ENCODE measurements at regions not wholly inside any gene's neighbourhood (a gene's known extent, or its start where the extent isn't known, plus 50 kb on each side); places are given as distances from the start of the nearest gene placed in this dataset.

DNA sequence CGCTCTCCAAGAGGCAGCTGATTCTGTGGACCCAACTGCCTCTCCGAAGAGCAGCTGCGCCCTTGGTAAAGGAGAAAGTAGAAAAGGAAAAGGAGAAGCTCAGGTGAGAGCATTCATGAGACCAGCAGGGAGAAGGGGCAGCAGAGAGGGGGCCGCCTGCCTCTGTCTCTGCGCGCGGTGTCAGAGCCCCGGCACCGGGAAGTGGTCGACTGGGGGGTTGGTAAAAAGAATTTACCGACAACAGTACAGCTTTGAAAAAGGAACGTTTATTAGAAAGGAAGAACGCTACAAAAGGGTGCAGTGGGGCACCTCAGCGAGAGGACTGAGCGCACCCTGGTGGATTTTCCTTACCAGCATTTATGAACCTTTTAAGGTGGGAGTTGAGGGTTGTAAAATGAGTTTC lies 61.9 kb downstream of the GPR6 start:
- Histone ChIP-seq H3K9me2 (replicated peaks; ENCODE audit: insufficient read depth, low read length) (no peaks in the 10 kb centered on the region), H3K4me3 (ENCODE audit: low read length) (peak overlapping the region; percentile 65), H3K9me3 (ENCODE audit: low read length) (no peaks in the 10 kb centered on the region), H3K27me3 (ENCODE audit: low read length) (no peaks in the 10 kb centered on the region), H3K27ac (ENCODE audit: low read length) (0 out of 2 replicates have a peak overlapping the region, but pooled peaks have one; percentile 24), H3K9ac (ENCODE audit: low read length) (peak overlapping the region; percentile 61), H4K20me1 (ENCODE audit: insufficient read depth, low read depth, low read length) (no peaks in the 10 kb centered on the region), H3K79me2 (ENCODE audit: low read length) (no peaks in the 10 kb centered on the region), H3K4me1 (ENCODE audit: low read length) (peaks cover 12% of the 10 kb centered on the region), H3K4me2 (ENCODE audit: low read depth, low read length, poor library complexity, severe bottlenecking) (peak overlapping the region; percentile 84), H2AFZ (ENCODE audit: low read length) (peak overlapping the region; percentile 95), H3K36me3 (ENCODE audit: insufficient read depth, low read length) (no peaks in the 10 kb centered on the region)
- peak; percentile 76 for DNase-seq

- no peak overlapping the region for H3K4me3 ChIP-seq (ENCODE audit: low read length)
- no peaks in the 10 kb centered on the region for H3K36me3 ChIP-seq (ENCODE audit: insufficient read depth, low read length)
- H3K4me2 ChIP-seq (ENCODE audit: low read depth, low read length, poor library complexity, severe bottlenecking), result no peak overlapping the region
- DNase-seq, result no peak
- no peak overlapping the region for H2AFZ ChIP-seq (ENCODE audit: low read length)
- peaks cover 12% of the 10 kb centered on the region for H3K4me1 ChIP-seq (ENCODE audit: low read length)
- H3K79me2 ChIP-seq (ENCODE audit: low read length), result no peaks in the 10 kb centered on the region
- no peaks in the 10 kb centered on the region for H3K27me3 ChIP-seq (ENCODE audit: low read length)
- no peaks in the 10 kb centered on the region for H4K20me1 ChIP-seq (ENCODE audit: insufficient read depth, low read depth, low read length)
- H3K27ac ChIP-seq (ENCODE audit: low read length), result no peak overlapping the region
- no peaks in the 10 kb centered on the region for H3K9me2 ChIP-seq (replicated peaks; ENCODE audit: insufficient read depth, low read length)
- H3K9ac ChIP-seq (ENCODE audit: low read length), result no peak overlapping the region
- H3K9me3 ChIP-seq (ENCODE audit: low read length), result no peaks in the 10 kb centered on the region
Observed at GRCh38 chr6:110040716-110041115, 62.6 kb downstream of the GPR6 start.

DNA sequence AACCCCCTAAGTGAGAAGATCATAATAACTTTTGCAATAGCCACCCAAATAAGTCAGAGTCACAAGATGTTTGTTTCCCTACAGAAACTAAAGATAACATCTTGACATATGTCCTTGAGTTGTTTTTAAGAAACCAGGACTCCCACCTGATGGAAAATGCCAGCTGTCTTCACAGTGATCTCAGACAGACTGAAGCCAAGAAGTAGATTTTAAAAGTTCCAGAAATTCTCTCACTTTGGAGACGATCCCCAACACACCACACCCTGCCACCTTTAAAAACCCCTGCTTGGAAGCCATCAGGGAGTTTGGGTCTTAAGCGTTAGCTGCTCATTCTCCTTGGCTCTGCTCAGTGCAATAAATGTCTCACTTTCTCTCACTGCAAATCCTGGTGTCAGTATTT lies 63.0 kb downstream of the GPR6 start:
- Histone ChIP-seq H3K4me3 (ENCODE audit: low read length) (no peak overlapping the region), H3K9me3 (ENCODE audit: low read length) (no peaks in the 10 kb centered on the region), H3K79me2 (ENCODE audit: low read length) (no peaks in the 10 kb centered on the region), H3K9me2 (replicated peaks; ENCODE audit: insufficient read depth, low read length) (no peaks in the 10 kb centered on the region), H4K20me1 (ENCODE audit: insufficient read depth, low read depth, low read length) (no peaks in the 10 kb centered on the region), H2AFZ (ENCODE audit: low read length) (no peak overlapping the region), H3K4me2 (ENCODE audit: low read depth, low read length, poor library complexity, severe bottlenecking) (no peak overlapping the region), H3K9ac (ENCODE audit: low read length) (no peak overlapping the region), H3K36me3 (ENCODE audit: insufficient read depth, low read length) (no peaks in the 10 kb centered on the region), H3K27ac (ENCODE audit: low read length) (no peak overlapping the region), H3K4me1 (ENCODE audit: low read length) (peaks cover 12% of the 10 kb centered on the region), H3K27me3 (ENCODE audit: low read length) (no peaks in the 10 kb centered on the region)
- no peak for DNase-seq

GRCh38 chr6:110041830-110042229 lies 63.7 kb downstream of the GPR6 start:
- DNase-seq, result no peak
- H3K4me1 ChIP-seq (ENCODE audit: low read length), result peaks cover 12% of the 10 kb centered on the region
- H3K9ac ChIP-seq (ENCODE audit: low read length), result no peak overlapping the region
- H2AFZ ChIP-seq (ENCODE audit: low read length), result no peak overlapping the region
- H3K27me3 ChIP-seq (ENCODE audit: low read length), result no peaks in the 10 kb centered on the region
- no peaks in the 10 kb centered on the region for H4K20me1 ChIP-seq (ENCODE audit: insufficient read depth, low read depth, low read length)
- no peak overlapping the region for H3K4me3 ChIP-seq (ENCODE audit: low read length)
- H3K9me3 ChIP-seq (ENCODE audit: low read length), result no peaks in the 10 kb centered on the region
- H3K27ac ChIP-seq (ENCODE audit: low read length), result no peak overlapping the region
- no peaks in the 10 kb centered on the region for H3K9me2 ChIP-seq (replicated peaks; ENCODE audit: insufficient read depth, low read length)
- H3K79me2 ChIP-seq (ENCODE audit: low read length), result no peaks in the 10 kb centered on the region
- no peaks in the 10 kb centered on the region for H3K36me3 ChIP-seq (ENCODE audit: insufficient read depth, low read length)
- H3K4me2 ChIP-seq (ENCODE audit: low read depth, low read length, poor library complexity, severe bottlenecking), result no peak overlapping the region

- no peak overlapping the region; the same call in 1 of the 2 replicates for H2AFZ ChIP-seq (ENCODE audit: low read length)
- H3K27ac ChIP-seq (ENCODE audit: low read length), result no peak overlapping the region
- H3K27me3 ChIP-seq (ENCODE audit: low read length), result no peaks in the 10 kb centered on the region
Observed at GRCh38 chr6:110042670-110043296, 64.7 kb downstream of the GPR6 start.

GRCh38 chr6:110043366-110043994 lies 65.4 kb downstream of the GPR6 start:
- H4K20me1 ChIP-seq (ENCODE audit: insufficient read depth, low read depth, low read length), result no peaks in the 10 kb centered on the region
- H3K27ac ChIP-seq (ENCODE audit: low read length), result no peak overlapping the region
- no peaks in the 10 kb centered on the region for H3K79me2 ChIP-seq (ENCODE audit: low read length)
- H3K4me2 ChIP-seq (ENCODE audit: low read depth, low read length, poor library complexity, severe bottlenecking), result no peak overlapping the region
- peaks cover 12% of the 10 kb centered on the region for H3K4me1 ChIP-seq (ENCODE audit: low read length)
- H3K4me3 ChIP-seq (ENCODE audit: low read length), result no peak overlapping the region
- H2AFZ ChIP-seq (ENCODE audit: low read length), result no peak overlapping the region; the same call in 1 of the 2 replicates
- H3K36me3 ChIP-seq (ENCODE audit: insufficient read depth, low read length), result no peaks in the 10 kb centered on the region
- H3K27me3 ChIP-seq (ENCODE audit: low read length), result no peaks in the 10 kb centered on the region
- no peaks in the 10 kb centered on the region for H3K9me3 ChIP-seq (ENCODE audit: low read length)
- no peak overlapping the region for H3K9ac ChIP-seq (ENCODE audit: low read length)
- H3K9me2 ChIP-seq (replicated peaks; ENCODE audit: insufficient read depth, low read length), result no peaks in the 10 kb centered on the region
- DNase-seq, result no peak

More at GRCh38 chr6:110042670-110043296, 64.7 kb downstream of the GPR6 start:
- H3K79me2 ChIP-seq (ENCODE audit: low read length), result no peaks in the 10 kb centered on the region
- H3K4me3 ChIP-seq (ENCODE audit: low read length), result no peak overlapping the region
- H3K9ac ChIP-seq (ENCODE audit: low read length), result no peak overlapping the region
- H3K36me3 ChIP-seq (ENCODE audit: insufficient read depth, low read length), result no peaks in the 10 kb centered on the region
- peaks cover 12% of the 10 kb centered on the region for H3K4me1 ChIP-seq (ENCODE audit: low read length)
- H4K20me1 ChIP-seq (ENCODE audit: insufficient read depth, low read depth, low read length), result no peaks in the 10 kb centered on the region
- no peak for DNase-seq
- no peaks in the 10 kb centered on the region for H3K9me3 ChIP-seq (ENCODE audit: low read length)
- H3K4me2 ChIP-seq (ENCODE audit: low read depth, low read length, poor library complexity, severe bottlenecking), result no peak overlapping the region
- no peaks in the 10 kb centered on the region for H3K9me2 ChIP-seq (replicated peaks; ENCODE audit: insufficient read depth, low read length)

DNA sequence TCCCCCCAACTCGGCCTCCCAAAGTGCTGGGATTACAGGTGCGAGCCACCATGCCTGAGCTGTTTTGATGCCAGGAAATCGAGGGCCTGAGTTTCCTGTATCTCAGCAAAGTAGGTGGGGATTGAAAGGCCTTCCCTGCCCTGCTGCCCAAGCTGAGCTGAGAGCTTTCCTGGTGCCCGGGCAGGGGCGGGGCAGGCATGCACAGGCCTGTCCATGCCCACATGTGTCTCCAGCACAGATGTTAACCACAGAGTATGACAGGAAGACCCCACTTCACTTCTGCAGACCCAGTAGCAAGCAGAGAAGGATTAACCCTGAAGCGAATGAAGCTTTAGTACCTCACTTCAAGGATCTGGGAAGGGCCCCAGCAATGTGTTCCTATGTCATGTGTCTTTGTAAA lies 66.0 kb downstream of the GPR6 start:
- Histone ChIP-seq H3K27me3 (ENCODE audit: low read length) (no peaks in the 10 kb centered on the region), H3K9me3 (ENCODE audit: low read length) (no peaks in the 10 kb centered on the region), H3K4me2 (ENCODE audit: low read depth, low read length, poor library complexity, severe bottlenecking) (no peak overlapping the region), H3K9ac (ENCODE audit: low read length) (no peak overlapping the region), H3K79me2 (ENCODE audit: low read length) (no peaks in the 10 kb centered on the region), H4K20me1 (ENCODE audit: insufficient read depth, low read depth, low read length) (no peaks in the 10 kb centered on the region), H3K27ac (ENCODE audit: low read length) (no peak overlapping the region), H3K36me3 (ENCODE audit: insufficient read depth, low read length) (no peaks in the 10 kb centered on the region), H2AFZ (ENCODE audit: low read length) (no peak overlapping the region), H3K4me1 (ENCODE audit: low read length) (peaks cover 11% of the 10 kb centered on the region), H3K4me3 (ENCODE audit: low read length) (no peak overlapping the region), H3K9me2 (replicated peaks; ENCODE audit: insufficient read depth, low read length) (no peaks in the 10 kb centered on the region)
- DNase-seq, result no peak

DNA sequence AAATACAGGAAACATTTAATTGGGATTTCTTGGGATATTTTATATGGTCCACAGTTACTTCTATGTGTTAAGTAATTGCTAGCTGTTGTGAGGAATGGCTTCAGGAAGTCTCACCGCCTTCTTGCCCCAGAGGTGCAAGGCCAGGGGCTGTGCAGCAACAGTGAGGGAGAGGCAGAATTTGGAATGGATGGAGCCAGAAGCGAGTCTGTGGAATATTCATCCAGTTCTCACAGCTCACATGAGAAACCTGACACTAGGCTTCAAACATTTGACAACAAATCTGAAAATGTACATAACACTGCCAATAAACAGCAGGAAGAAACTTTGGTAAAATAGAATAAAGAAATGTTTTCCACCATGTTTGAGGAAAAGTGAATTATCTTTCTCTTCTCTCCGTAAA lies 66.5 kb downstream of the GPR6 start:
- Histone ChIP-seq H3K9ac (ENCODE audit: low read length) (no peak overlapping the region), H3K27ac (ENCODE audit: low read length) (no peak overlapping the region), H3K9me2 (replicated peaks; ENCODE audit: insufficient read depth, low read length) (no peaks in the 10 kb centered on the region), H4K20me1 (ENCODE audit: insufficient read depth, low read depth, low read length) (no peaks in the 10 kb centered on the region), H3K27me3 (ENCODE audit: low read length) (no peaks in the 10 kb centered on the region), H3K4me3 (ENCODE audit: low read length) (no peak overlapping the region), H3K4me2 (ENCODE audit: low read depth, low read length, poor library complexity, severe bottlenecking) (no peak overlapping the region), H2AFZ (ENCODE audit: low read length) (no peak overlapping the region), H3K4me1 (ENCODE audit: low read length) (peaks cover 7% of the 10 kb centered on the region), H3K36me3 (ENCODE audit: insufficient read depth, low read length) (no peaks in the 10 kb centered on the region), H3K9me3 (ENCODE audit: low read length) (no peaks in the 10 kb centered on the region), H3K79me2 (ENCODE audit: low read length) (no peaks in the 10 kb centered on the region)
- DNase-seq, result no peak

All from Karpas-422 (cell line).